T-helper 2 cell (primary cell): ENCODE measurements at regions not wholly inside any gene's neighbourhood (a gene's known extent, or its start where the extent isn't known, plus 50 kb on each side); places are given as distances from the start of the nearest gene placed in this dataset.
A peak's percentile ranks its signal among the peaks of the same experiment; 100 is the strongest.
"Not testable (repeated sequence)": the region's sequence is repeated elsewhere in the genome, so short reads cannot be mapped to it uniquely, and the experiment has no call there.

Experiments
- DNase-seq, 5 experiments: peaks; one replicate each; pipeline versions ENCODE4 v3.0.0 to v3.0.0-alpha.2; 2012 to 2022

DNA sequence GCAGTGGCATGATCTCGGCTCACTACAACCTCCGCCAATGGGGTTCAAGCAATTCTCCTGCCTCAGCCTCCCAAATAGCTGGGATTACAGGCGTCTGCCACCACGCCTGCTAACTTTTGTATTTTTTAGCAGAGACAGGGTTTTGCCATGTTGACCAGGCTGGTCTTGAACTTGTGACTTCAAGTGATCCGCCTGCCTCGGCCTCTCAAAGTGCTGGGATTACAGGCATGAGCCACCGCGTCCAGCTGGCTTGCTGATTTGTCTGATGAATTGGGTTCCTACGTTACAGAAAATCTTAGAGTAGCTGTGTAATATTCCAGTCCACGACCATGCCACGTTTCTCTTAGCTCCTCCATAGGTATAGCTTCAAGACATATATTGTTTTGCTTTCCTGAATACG lies 102.6 kb upstream of the OTOS start:
- DNase-seq, result not testable (repeated sequence)

GRCh38 chr2:240244543-240244942 lies 104.1 kb upstream of the OTOS start:
- DNase-seq, result no peak

- no peak for DNase-seq
These were observed 104.7 kb upstream of the OTOS start for GRCh38 chr2:240245184-240245583.

GRCh38 chr2:240245706-240246105 lies 105.2 kb upstream of the OTOS start:
- DNase-seq, result no peak

GRCh38 chr2:240246173-240246820 lies 105.8 kb upstream of the OTOS start:
- DNase-seq, result no peak

DNA sequence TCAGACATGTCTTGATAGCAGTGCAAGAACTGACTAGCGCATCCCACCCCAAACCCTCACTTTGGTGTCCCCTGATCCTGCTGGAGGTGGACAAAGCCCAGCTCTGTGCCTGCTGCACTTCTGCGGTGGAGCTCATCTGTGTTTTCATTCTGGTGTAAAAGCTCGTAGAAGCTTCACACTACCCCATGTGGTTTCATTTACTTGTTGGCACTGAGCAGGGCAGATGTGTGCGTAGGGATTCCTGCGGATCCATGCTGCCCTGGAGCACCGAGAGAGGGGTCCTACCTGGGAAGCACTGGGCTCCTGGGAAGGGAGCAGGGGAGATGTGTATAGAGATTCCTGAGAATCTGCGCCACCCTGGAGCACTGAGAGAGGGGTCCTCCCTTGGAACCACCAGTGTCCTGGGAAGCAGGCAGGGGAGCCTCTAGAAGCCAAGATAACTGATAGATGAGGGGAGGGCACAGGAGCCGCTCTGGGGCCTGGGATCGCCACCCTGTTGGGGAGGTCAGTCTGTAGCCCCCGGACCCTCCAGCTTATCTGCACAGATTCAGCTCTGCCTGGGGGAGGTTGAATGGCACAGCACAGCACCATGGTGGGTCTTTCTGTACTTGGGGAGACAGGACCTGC lies 106.9 kb upstream of the OTOS start:
- DNase-seq, result no peak

GRCh38 chr2:240247868-240248720 lies 107.6 kb upstream of the OTOS start:
- no peak for DNase-seq

- no peak for DNase-seq
These were observed 108.4 kb upstream of the OTOS start for GRCh38 chr2:240248721-240249422.

GRCh38 chr2:240249423-240250149 lies 109.1 kb upstream of the OTOS start:
- DNase-seq, result no peak

DNA sequence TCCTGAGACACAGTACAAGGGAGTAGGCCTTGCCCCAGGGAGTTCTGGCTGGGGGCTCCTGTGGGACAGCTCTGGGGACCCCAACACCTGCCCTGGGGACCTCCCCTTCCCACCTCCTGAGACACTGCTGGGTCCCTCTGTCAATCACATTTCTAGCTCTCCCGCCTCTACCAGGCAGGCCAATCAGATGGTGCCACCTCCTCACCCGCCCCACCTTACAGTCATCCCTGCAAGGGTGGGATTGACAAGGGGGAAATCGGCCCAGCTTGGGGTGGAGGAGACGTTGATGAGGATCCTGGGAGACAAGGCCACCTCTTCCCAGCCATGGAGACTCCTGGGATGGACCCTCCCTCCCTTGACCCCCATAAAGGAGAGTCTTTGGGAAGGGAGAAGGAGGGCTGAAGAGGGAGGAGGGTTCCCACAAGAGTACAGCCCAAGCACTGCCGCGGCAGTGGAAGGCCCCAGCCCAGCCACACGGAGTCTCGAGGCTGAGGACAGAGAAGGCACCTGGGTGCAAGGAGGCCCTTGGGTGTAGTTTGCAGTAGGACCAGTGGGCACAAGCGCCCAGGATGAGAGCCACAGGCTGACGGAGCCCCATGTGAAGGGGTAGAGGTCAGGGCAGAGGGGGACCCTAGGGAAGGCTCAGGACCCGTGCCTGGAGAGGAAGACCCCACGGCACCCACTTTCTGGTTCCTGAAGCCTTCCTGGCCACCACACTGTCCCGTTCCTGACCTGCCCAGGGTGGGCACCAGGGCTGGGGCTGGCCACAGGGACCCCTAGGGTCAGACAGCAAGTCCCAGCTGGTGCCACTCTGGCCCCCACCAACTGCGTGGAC lies 109.9 kb upstream of the OTOS start:
- no peak for DNase-seq

DNA sequence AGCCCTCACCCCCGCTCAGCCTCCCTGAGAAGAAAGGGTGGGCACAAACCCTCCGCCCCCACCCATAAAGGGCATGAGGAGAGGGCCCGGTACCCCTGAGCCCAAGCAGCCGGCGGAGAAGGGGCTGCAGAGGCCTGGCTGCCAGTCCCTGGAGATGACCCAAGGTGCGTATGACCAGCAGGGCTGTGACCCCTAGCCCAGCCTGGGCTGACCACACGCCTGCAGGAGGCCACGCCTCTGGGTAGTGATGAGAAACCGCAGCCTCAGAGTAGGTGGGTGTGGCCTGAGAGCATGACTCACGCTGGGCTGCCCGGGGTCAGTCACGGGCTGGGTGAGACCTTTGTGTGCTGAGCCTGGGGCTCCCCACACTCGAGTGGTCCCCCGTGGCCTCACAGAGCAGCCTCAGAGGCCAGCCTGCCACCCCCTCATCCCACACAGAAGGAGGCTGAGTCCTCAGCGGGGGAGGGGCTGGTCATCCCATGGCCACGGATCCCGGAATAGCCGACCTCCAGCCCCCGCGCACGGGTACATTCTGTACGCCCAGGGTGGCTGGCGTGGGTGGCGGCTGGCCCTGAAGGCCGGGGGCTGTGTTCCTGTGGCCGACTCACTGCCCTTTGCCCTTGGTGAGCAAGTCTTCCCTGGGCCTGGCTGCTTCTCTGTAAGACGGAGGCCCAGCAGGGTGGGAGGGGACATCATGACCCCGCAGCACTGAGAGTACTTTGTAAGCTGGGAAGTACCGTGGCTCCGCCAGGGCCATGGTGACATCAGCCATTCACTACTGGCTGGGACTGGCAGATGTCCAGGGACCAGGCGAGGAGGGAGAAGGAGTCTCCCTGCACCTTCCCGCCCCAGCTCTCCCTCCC lies 110.8 kb upstream of the OTOS start:
- DNase-seq, result no peak

GRCh38 chr2:240251848-240252190 lies 111.4 kb upstream of the OTOS start:
- DNase-seq, result no peak

- no peak for DNase-seq
These were observed 111.9 kb upstream of the OTOS start for GRCh38 chr2:240252191-240252871.

DNA sequence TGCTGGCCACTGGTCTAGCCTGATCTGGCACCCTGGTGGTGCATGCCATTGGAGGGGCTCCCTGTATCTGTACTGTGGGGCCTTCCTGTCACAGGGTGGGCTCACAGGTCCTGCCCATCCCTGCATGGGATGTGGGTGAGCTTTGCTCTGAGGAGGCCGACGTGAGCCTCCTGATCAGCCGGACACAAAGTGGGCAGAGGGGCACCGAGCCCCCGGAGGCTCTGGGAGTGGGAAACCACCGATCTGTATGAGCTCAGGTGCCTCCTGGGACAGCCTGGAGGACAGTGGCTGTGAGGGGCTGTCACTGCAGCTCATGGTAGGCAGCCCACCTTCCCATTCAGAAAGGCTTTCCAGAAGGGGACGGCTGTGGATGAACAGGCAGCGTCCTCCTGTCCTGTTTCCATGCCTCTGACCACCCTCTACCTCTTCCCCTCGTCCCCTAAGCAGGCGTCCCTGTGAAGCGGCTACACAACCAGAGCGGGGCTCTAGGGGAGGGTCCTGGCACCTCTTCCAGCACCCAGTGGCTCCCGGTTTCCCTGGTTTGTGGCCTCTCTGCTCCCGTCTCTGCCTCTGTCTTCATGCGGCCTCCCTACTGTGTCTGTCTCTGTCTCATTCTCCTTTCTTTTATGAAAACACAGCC lies 112.5 kb upstream of the OTOS start:
- DNase-seq, result no peak

- no peak for DNase-seq
These were observed 113.2 kb upstream of the OTOS start for GRCh38 chr2:240253583-240254145.

DNA sequence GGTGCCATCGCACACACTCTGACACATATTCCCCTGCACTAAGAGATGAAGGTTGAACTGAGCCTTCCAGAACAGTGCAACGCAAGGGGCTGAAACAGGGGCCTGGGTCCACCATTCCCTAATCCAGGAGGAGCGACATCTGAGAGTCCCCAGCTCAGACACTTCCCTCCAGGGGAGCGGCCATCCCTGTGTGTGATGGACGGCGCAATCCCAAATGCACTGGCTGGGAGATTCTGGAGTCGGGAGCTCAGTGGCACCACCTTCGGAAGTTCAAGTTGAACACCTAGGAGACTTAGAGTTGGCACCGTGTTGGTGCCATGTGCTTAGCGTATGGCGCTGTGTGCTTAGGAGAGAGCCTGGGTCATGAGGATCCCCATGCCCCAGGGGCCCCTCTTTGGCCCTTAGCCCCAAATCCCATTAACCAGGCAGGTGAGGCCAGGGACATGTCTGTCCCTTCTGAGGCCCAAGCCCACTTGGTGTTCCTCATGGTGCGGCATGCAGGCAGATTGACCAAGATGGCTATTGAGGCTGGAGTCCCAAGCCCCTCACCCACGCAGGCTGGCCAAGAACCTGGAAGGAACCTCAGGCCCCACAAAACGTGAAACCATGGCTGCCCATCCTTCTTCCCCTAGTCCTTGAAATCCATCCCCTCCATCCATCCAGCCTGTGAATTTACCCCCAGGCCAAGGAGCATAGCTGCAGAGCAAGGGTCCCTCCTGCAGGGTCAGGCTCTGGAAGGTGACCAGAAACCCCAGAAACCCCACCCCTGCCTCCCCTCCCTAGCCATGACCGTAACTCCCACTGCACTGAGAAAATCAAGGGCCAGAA lies 114.1 kb upstream of the OTOS start:
- DNase-seq, result no peak

DNA sequence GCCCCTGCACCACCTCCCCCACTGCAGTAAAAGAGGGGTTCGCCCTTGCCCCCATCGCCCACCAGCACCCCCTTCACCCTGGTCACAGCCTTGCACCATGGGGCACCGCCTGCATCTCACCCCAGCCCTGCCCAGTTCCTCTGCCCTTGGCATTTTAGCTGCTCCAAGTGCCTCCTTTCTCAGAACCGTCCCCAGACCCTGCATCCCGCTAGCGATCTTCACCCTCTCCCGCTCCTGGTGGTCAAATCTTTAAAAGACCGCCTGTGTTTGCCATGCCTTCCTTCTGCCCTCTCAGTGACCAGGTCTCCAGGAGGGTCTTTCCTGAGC lies 114.7 kb upstream of the OTOS start:
- peak in 1 of 5 experiments; percentile 2 for DNase-seq
